ENCODE measurements at regions not wholly inside any gene's neighbourhood (a gene's known extent, or its start where the extent isn't known, plus 50 kb on each side); places are given as distances from the start of the nearest gene placed in this dataset.

- Histone ChIP-seq H3K27ac (ENCODE audit: low read depth, low read length) (no peak overlapping the region), H3K36me3 (ENCODE audit: control insufficient read depth, insufficient read depth, low read length) (no peaks in the 10 kb centered on the region), H3K4me3 (ENCODE audit: low read length) (no peak overlapping the region), H3K9ac (ENCODE audit: low read length) (no peak overlapping the region), H3K4me1 (ENCODE audit: control insufficient read depth, insufficient read depth, low read length) (no peaks in the 10 kb centered on the region), H3K27me3 (ENCODE audit: control insufficient read depth, insufficient read depth, low read length) (peaks cover 2% of the 10 kb centered on the region)
Observed at GRCh38 chr12:3359478-3359877, 131.5 kb upstream of the PRMT8 start.

GRCh38 chr12:3361146-3361545, 129.9 kb upstream of the PRMT8 start:
- H3K9ac ChIP-seq (ENCODE audit: low read length), result no peak overlapping the region
- no peak overlapping the region for H3K4me3 ChIP-seq (ENCODE audit: low read length)
- H3K27me3 ChIP-seq (ENCODE audit: control insufficient read depth, insufficient read depth, low read length), result peaks cover 11% of the 10 kb centered on the region
- no peaks in the 10 kb centered on the region for H3K4me1 ChIP-seq (ENCODE audit: control insufficient read depth, insufficient read depth, low read length)
- no peaks in the 10 kb centered on the region for H3K36me3 ChIP-seq (ENCODE audit: control insufficient read depth, insufficient read depth, low read length)
- H3K27ac ChIP-seq (ENCODE audit: low read depth, low read length), result no peak overlapping the region

- H3K27me3 ChIP-seq (ENCODE audit: control insufficient read depth, insufficient read depth, low read length), result peaks cover 13% of the 10 kb centered on the region
Observed at GRCh38 chr12:3362737-3363136, 128.3 kb upstream of the PRMT8 start.

GRCh38 chr12:3363608-3364007, 127.4 kb upstream of the PRMT8 start:
- H3K36me3 ChIP-seq (ENCODE audit: control insufficient read depth, insufficient read depth, low read length), result no peaks in the 10 kb centered on the region
- H3K27ac ChIP-seq (ENCODE audit: low read depth, low read length), result no peak overlapping the region
- no peaks in the 10 kb centered on the region for H3K4me1 ChIP-seq (ENCODE audit: control insufficient read depth, insufficient read depth, low read length)
- H3K27me3 ChIP-seq (ENCODE audit: control insufficient read depth, insufficient read depth, low read length), result peaks cover 13% of the 10 kb centered on the region
- no peak overlapping the region for H3K4me3 ChIP-seq (ENCODE audit: low read length)
- H3K9ac ChIP-seq (ENCODE audit: low read length), result no peak overlapping the region

More at GRCh38 chr12:3362737-3363136, 128.3 kb upstream of the PRMT8 start:
- Histone ChIP-seq H3K4me1 (ENCODE audit: control insufficient read depth, insufficient read depth, low read length) (no peaks in the 10 kb centered on the region), H3K36me3 (ENCODE audit: control insufficient read depth, insufficient read depth, low read length) (no peaks in the 10 kb centered on the region), H3K27ac (ENCODE audit: low read depth, low read length) (no peak overlapping the region), H3K9ac (ENCODE audit: low read length) (no peak overlapping the region), H3K4me3 (ENCODE audit: low read length) (no peak overlapping the region)

- no peaks in the 10 kb centered on the region for H3K36me3 ChIP-seq (ENCODE audit: control insufficient read depth, insufficient read depth, low read length)
- no peak overlapping the region for H3K27ac ChIP-seq (ENCODE audit: low read depth, low read length)
- H3K4me3 ChIP-seq (ENCODE audit: low read length), result no peak overlapping the region
- no peaks in the 10 kb centered on the region for H3K4me1 ChIP-seq (ENCODE audit: control insufficient read depth, insufficient read depth, low read length)
- H3K9ac ChIP-seq (ENCODE audit: low read length), result no peak overlapping the region
- peaks cover 13% of the 10 kb centered on the region for H3K27me3 ChIP-seq (ENCODE audit: control insufficient read depth, insufficient read depth, low read length)
Observed at GRCh38 chr12:3364226-3364625, 126.8 kb upstream of the PRMT8 start.

GRCh38 chr12:3364661-3365462, 126.1 kb upstream of the PRMT8 start:
- Histone ChIP-seq H3K4me1 (ENCODE audit: control insufficient read depth, insufficient read depth, low read length) (no peaks in the 10 kb centered on the region), H3K27ac (ENCODE audit: low read depth, low read length) (no peak overlapping the region), H3K9ac (ENCODE audit: low read length) (no peak overlapping the region), H3K4me3 (ENCODE audit: low read length) (no peak overlapping the region), H3K36me3 (ENCODE audit: control insufficient read depth, insufficient read depth, low read length) (no peaks in the 10 kb centered on the region), H3K27me3 (ENCODE audit: control insufficient read depth, insufficient read depth, low read length) (peaks cover 13% of the 10 kb centered on the region)

GRCh38 chr12:3365463-3366411, 125.3 kb upstream of the PRMT8 start:
- Histone ChIP-seq H3K36me3 (ENCODE audit: control insufficient read depth, insufficient read depth, low read length) (no peaks in the 10 kb centered on the region), H3K27ac (ENCODE audit: low read depth, low read length) (no peak overlapping the region), H3K4me1 (ENCODE audit: control insufficient read depth, insufficient read depth, low read length) (no peaks in the 10 kb centered on the region), H3K9ac (ENCODE audit: low read length) (no peak overlapping the region), H3K4me3 (ENCODE audit: low read length) (peak overlapping the region; percentile 5), H3K27me3 (ENCODE audit: control insufficient read depth, insufficient read depth, low read length) (peaks cover 16% of the 10 kb centered on the region)

- H3K4me1 ChIP-seq (ENCODE audit: control insufficient read depth, insufficient read depth, low read length), result no peaks in the 10 kb centered on the region
- no peak overlapping the region for H3K27ac ChIP-seq (ENCODE audit: low read depth, low read length)
- peaks cover 16% of the 10 kb centered on the region for H3K27me3 ChIP-seq (ENCODE audit: control insufficient read depth, insufficient read depth, low read length)
- no peak overlapping the region for H3K4me3 ChIP-seq (ENCODE audit: low read length)
- no peaks in the 10 kb centered on the region for H3K36me3 ChIP-seq (ENCODE audit: control insufficient read depth, insufficient read depth, low read length)
- no peak overlapping the region for H3K9ac ChIP-seq (ENCODE audit: low read length)
Observed at GRCh38 chr12:3366451-3367110, 124.4 kb upstream of the PRMT8 start.

- H3K27me3 ChIP-seq (ENCODE audit: control insufficient read depth, insufficient read depth, low read length), result peaks cover 14% of the 10 kb centered on the region
Observed at GRCh38 chr12:3367750-3368444, 123.1 kb upstream of the PRMT8 start.

GRCh38 chr12:3371018-3371417, 120.0 kb upstream of the PRMT8 start:
- Histone ChIP-seq H3K27ac (ENCODE audit: low read depth, low read length) (no peak overlapping the region), H3K4me3 (ENCODE audit: low read length) (no peak overlapping the region), H3K9ac (ENCODE audit: low read length) (no peak overlapping the region), H3K27me3 (ENCODE audit: control insufficient read depth, insufficient read depth, low read length) (peaks cover 5% of the 10 kb centered on the region), H3K36me3 (ENCODE audit: control insufficient read depth, insufficient read depth, low read length) (no peaks in the 10 kb centered on the region), H3K4me1 (ENCODE audit: control insufficient read depth, insufficient read depth, low read length) (no peaks in the 10 kb centered on the region)

More at GRCh38 chr12:3367750-3368444, 123.1 kb upstream of the PRMT8 start:
- H3K4me1 ChIP-seq (ENCODE audit: control insufficient read depth, insufficient read depth, low read length), result no peaks in the 10 kb centered on the region
- no peaks in the 10 kb centered on the region for H3K36me3 ChIP-seq (ENCODE audit: control insufficient read depth, insufficient read depth, low read length)
- no peak overlapping the region for H3K4me3 ChIP-seq (ENCODE audit: low read length)
- no peak overlapping the region for H3K9ac ChIP-seq (ENCODE audit: low read length)
- no peak overlapping the region for H3K27ac ChIP-seq (ENCODE audit: low read depth, low read length)

- Histone ChIP-seq H3K4me3 (ENCODE audit: low read length) (no peak overlapping the region), H3K27ac (ENCODE audit: low read depth, low read length) (no peak overlapping the region), H3K4me1 (ENCODE audit: control insufficient read depth, insufficient read depth, low read length) (no peaks in the 10 kb centered on the region), H3K27me3 (ENCODE audit: control insufficient read depth, insufficient read depth, low read length) (no peaks in the 10 kb centered on the region), H3K36me3 (ENCODE audit: control insufficient read depth, insufficient read depth, low read length) (no peaks in the 10 kb centered on the region), H3K9ac (ENCODE audit: low read length) (no peak overlapping the region)
Observed at GRCh38 chr12:3375326-3375725, 115.7 kb upstream of the PRMT8 start.
